Middle frontal gyrus (tissue), 1 donor: ENCODE measurements at regions not wholly inside any gene's neighbourhood (a gene's known extent, or its start where the extent isn't known, plus 50 kb on each side); places are given as distances from the start of the nearest gene placed in this dataset.

ENCODE experiments used
- DNase-seq: peaks from one replicate; pipeline ENCODE4 v3.0.0-alpha.2; 2015; ENCODE audit warnings: low spot score; ENCODE audit errors: extremely low spot score

DNA sequence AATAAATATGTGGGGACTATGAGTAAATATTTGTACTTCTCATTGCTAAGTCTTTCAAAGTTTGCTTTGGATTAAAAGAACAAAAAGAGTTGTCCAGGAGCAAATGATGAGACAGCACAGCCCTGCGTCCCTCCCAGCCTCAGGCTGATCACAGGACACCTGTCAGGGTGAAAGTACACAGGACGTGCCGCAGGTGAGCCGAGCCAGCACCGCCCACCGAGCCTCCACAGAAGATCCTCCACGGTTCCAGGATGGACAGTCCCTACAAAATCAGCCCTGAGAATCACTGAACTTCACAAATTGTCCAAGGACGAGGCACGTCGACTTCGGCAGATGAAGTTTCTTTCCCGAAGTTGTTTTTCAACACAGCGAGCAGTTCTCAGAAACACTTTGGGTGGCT lies 661.5 kb downstream of the BRD1 start:
- no peak for DNase-seq

DNA sequence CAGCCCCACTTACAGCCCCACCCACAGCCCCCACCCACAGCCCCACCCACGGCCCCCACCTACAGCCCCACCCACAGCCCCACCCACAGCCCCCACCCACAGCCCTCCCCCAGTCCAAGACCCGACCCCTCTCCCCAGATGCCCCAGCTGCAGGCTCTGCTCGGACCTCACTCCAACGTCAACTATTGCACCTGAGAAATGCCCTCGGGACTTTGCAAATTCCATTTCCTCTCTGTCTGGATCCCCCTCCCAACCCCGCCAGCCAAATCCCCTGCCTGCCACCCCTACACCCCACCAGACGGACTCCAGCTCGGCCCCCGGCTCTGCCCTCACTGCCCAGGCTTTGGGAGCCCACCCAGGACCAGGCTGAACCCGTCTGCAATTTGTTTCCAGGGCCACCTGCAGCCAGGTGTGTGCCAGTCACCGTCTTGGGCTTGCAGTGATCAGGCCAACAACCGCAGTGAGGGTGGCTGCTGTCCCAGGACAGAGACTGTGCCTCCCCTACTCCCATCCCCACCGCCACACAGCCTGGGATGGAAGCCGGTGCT lies 662.8 kb downstream of the BRD1 start:
- DNase-seq, result no peak

DNA sequence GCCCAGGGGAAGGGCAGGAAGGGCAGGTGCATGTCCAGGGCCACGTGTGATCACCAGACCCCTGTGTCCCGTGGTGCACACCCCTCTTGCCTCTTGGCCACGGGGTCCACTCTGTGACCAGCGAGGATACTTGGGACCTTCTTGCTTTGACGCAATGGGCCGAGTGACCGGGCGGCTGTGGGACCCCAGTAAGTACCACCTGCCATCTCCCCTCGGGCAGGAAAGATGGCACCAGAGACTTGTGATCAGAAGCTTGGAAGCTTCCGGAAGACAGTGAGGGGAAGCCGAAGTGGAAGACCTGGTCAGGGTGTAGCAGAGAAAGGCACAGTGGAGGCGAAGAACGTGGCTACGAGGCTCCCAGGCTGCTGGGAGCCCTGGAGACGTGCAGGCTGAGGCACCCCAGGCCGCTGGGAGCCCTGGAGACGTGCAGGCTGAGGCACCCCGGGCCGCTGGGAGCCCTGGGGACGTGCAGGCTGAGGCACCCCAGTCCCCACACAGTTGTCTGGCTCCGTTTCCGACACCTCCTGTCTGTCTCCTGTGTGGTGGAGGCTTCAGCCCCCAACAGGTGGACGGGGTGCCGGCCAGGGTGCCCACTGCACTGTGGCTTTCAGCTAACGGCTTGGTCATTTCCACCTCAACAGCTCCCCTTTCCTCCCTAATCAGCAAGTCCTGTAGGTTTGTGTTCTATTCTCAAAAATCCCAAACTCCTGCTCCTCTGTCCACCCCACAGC lies 663.5 kb downstream of the BRD1 start:
- DNase-seq, result no peak

GRCh38 chr22:49163258-49163959 lies 664.3 kb downstream of the BRD1 start:
- no peak for DNase-seq

GRCh38 chr22:49162841-49163240 lies 664.8 kb downstream of the BRD1 start:
- no peak for DNase-seq

DNA sequence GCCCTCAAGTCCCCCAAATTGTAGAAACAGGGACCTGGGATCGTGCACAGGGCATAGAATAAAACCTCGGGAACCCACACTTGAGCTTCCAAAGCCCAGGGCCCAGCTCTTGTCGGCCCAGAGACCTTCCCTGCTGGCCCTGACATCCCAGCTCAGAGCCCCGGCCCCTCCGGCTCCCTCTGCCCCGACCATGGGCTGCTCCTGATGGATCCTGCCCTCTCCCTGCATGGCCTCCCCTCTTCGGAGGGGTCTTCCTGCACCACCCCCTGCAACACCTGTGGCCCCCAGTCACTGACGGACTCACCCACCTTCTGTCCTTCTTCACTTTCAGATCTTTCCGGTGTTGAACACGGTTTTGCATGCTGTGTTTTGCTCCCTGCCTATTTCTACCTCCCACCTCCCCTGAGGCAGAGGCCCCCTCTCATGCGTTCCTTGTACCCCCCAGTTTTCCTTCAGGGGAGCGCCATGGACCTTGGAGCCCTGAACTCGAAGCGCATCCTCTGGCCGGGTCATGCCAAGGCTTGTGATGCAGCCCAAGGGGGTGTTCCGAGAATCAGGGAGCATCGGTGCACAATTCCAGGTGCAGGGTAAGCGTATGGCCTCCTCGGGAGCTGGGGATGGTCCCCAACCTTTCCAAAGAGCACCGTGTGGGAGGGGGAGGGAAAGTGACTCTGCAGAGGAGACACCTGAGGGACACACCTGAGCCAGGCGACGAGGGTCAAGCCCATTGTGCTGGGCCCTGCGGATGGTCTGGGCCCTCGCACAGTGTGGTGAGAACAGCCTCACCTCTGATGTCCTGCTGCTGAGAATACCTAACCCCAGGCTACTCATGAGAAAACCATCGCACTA lies 666.4 kb downstream of the BRD1 start:
- DNase-seq, result no peak

GRCh38 chr22:49160261-49161001 lies 667.2 kb downstream of the BRD1 start:
- no peak for DNase-seq

DNA sequence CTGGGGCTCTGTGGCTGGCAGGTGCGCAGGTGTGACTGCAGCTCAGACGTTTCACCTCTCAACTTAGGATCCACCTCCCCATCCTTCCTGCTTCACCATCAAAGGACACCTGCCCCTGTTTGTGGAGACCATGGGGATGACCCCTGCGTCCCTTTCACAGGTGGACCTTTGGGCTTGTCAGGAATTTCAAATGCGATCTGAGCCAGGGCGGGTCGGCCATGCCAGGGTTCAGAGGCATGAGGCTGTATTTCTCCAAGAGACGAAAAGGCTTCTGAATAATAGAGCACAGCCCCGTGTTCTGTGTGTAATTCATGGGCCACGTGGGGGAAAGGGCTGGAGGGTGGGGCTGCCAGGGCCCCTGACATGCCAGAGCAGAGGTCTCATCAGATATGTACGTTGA lies 668.0 kb downstream of the BRD1 start:
- DNase-seq, result no peak

DNA sequence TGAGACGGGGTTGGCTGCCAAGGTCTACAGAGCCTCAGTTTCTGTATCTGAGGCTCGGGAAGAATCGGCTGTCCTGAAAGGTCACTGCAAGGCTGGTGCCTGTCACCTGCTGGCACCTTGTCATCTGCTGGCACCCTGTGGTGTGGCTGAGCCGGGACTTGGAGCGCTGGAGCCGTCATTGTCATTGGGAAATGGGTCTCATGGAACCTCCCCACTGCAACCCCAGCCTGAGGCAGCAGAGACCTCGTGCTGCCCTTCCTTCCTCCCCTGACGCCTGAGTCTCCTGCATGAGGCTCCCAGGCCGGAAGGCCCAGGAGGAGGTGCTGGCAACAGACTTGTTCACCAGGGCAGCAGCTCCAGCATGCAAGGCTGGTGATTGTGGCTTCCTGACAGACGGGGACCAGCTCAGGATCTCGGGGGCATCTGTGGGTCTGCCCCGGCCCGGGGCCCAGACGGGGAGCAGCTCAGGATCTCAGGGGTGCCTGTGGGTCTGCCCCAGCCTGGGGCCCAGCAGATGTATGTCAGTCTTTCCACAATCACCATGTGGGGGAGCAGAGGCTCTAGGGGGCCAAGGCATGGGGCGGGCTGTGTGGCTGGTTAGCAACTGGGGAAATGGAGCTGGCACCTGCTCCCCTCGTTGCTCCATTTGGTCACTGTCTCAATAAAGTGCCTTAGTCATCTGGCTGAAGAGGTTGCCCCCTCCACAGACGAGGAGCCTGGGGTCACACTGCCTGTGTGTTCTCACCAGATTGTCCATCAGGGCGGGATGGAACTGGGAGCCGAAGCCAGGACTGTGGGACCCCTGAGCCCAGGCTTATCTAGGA lies 668.7 kb downstream of the BRD1 start:
- no peak for DNase-seq

GRCh38 chr22:49157529-49158339 lies 669.9 kb downstream of the BRD1 start:
- no peak for DNase-seq

- DNase-seq, result no peak
Measured at GRCh38 chr22:49156662-49157285, 670.9 kb downstream of the BRD1 start.

DNA sequence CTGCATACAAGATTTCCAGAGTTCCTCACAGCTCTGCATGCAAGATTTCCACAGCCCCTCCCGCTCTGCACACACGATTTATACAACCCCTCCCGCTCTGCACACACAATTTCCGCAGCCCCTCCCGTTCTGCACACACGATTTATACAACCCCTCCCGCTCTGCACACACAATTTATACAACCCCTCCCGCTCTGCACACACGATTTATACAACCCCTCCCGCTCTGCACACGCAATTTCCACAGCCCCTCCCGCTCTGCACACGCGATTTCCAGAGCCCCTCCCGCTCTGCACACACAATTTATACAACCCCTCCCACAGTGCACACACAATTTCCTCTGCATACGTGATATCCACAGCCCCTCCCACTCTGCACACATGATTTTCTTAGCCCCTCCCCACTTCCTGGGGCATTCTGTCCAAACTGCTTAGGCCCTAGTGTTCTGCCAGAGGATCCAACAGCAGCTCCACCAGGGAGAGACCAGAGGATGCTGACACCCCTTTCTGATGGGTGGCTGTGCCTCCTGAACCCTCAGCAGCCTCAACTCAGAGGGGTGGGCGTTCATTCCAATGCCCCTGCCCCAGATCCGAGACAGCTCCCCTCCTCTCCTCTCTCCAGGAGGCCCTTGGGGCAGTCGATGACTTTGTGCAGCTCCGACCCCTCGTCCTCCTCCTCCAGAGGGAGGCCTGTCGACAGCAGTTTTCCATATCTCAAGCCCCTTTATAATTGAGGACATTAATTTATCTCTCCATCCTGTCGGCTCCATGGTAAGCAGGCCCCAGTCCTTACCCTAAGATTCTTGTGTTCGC lies 671.7 kb downstream of the BRD1 start:
- DNase-seq, result no peak

GRCh38 chr22:49155039-49155769 lies 672.5 kb downstream of the BRD1 start:
- no peak for DNase-seq

DNA sequence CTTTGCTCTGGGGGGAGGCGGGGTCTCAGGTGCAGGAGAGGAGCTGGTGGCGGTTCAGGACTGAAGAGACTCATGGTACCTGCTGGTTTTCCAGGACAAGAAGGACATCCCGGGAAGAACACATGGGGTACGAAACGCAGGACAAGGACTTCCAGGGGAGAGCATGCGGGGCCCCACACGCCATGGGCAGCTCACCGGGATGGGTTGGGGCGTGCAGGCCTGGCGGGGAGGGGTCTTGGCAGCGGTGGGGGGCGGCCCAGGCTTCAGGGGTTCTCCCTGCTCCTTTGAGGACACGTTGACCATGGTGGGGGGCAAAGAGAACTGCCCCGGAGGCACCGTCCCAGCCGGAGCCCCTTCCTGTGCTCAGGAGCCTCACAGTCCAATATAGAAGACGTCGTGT lies 673.2 kb downstream of the BRD1 start:
- DNase-seq, result no peak

DNA sequence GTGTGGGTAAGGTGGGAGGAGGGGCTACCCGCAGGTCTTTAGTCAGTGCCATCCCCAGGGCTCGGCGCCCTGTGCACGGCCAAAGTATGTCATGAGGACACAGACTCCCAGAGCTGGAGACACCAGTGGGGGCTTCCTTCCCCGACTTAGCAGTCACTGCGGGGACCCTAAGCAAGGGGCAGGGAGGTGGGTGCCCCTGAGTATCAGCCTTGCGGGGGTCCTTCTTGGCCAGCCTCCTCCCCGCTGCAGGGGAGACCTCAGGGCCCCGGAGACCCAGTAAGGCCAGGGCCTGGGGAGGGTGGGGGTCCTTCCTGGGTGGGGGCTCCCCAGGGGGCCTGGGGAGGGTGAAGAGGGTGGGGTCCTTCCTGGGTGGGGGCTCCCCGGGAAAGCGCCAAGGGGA lies 673.8 kb downstream of the BRD1 start:
- no peak for DNase-seq

DNA sequence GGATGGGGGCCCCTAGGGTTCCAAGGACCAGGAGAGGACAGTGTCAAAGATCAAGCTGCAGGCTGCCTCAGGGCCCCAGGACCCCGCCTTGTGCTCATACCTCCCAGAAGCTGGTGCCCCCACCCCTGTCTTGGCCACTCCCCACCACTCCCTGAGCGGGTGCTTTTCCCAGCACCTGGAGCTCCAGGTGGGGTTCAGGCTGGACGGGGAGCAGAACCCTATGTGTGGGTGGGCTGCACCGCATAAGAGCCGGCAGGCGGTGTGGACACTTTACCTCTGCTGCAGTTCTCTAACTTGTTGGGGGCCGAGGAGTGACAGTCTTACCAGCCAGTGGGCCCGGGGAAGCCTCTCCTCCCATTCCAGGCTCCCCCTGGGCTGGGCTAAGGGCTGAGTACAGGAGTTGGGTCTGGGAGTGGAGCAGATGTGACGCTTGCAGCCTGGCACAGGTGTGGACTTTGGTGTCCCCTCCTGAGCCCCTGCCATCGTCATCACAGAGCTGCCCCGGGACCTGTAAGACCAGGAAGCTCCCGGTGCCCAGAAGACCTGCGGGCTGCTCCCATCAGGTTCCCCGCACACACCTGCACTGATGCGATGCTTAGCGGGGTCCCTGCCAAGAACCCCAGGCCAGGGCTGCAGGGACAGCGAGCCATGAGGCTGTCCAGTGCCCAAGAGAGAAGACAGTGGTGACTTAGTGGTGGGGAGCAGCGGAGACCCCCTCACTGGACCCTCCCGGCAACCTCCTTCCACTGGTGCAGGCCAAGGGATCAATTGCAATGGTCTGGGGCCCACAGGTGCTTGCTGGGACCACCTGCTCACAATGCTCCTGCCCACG lies 674.5 kb downstream of the BRD1 start:
- DNase-seq, result no peak
